HG03095 (cell line): ENCODE measurements at regions not wholly inside any gene's neighbourhood (a gene's known extent, or its start where the extent isn't known, plus 50 kb on each side); places are given as distances from the start of the nearest gene placed in this dataset.

Source experiments
- ATAC-seq: cut with Tn5 transposase; IDR thresholded peaks from one replicate; pipeline ENCODE4 v1.9.1; 2021; ENCODE audit warnings: moderate library complexity; ENCODE audit not compliant: unreplicated experiment

GRCh38 chr15:39320355-39320754 lies 260.5 kb upstream of the THBS1 start:
- no peak for ATAC-seq

GRCh38 chr15:39320886-39321285 lies 260.0 kb upstream of the THBS1 start:
- no peak for ATAC-seq

DNA sequence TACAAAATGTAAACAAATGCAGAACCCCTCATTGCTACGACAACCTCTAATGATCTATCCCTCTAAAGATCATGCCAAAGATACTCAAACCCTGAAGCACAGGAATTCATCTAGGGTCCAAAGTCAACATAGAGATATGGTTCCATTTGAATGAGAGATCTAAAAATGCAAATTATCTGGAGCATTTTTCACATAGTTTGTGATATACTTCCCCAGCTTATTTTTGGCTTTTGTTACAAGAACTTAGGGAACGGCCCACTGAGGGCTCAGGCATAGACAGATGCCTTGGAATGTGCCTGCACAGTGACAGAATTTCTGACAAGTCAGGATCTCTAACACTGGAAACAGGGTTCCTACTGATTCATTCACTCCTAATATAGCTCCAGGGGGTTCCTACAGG lies 258.9 kb upstream of the THBS1 start:
- ATAC-seq = no peak

DNA sequence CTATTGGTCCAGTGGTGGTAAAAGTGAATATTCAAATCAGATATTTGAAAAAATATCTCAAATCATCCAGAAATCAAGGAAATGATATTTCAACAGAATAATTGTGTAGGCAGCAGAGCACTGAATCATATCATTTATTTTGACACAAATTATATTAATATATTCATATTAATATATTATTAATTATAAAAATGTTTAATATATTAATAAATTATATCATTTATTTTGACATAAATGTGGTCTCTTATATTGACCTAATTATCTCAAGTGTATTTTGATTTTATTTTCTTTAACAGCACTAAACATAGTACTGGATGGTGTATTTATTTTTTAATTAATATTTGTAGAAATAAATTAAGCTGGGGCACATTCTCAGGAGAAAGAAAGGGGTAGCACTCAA lies 257.7 kb upstream of the THBS1 start:
- ATAC-seq = no peak

DNA sequence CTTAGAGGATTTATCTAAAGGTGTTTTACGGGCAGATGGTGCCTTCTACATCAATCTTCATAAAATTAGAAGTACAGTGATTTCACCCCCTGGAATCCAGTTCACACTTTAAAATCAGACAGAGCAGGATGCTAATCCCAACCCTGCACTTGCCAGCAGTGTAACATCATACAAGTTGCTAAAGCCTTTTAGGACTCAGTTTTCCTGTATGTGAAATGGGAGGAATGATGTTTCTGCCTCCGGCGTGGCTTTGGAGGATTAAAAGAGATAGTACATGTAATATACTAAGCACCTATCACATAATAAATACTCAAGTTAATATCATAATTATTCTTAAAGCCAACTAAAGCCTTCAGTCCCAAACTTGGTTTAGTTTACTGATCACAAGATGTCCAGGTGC lies 257.2 kb upstream of the THBS1 start:
- no peak for ATAC-seq

GRCh38 chr15:39326306-39326975 lies 254.4 kb upstream of the THBS1 start:
- no peak for ATAC-seq

DNA sequence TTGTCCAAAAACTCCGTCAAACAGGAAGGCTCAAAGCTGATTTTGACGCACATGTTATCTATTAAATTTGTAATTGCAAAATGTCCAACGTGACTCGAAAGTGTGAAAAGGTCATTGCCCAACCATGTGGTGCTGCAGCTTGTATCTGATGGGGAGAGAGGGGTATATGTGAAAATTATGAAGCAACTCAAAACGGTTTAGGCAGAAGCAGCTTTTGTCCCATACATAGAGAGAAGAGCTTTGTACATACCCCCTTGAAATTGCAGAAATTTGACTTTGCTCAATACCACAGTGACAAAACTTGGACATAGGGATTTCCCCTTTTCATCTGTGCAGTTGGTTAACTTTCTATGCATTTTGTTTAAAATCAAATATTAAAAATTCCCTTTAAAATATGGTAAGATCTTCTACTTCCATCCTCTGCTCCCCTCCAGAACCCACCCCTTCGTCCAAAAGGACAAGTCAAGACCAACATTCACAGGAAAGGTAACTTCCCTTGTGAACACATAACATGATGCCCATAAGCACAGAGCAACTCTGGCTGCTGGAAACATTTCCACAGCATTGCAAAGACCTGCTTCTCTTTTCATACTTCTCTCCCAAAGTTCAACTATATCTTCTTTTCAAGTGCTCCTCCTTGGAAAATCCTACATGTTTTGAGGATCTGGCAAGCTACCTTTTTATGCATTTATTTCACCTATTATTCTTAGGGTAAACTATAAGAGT lies 253.7 kb upstream of the THBS1 start:
- no peak for ATAC-seq

GRCh38 chr15:39330061-39330460 lies 250.8 kb upstream of the THBS1 start:
- no peak for ATAC-seq

- ATAC-seq = no peak
These were observed 249.3 kb upstream of the THBS1 start for GRCh38 chr15:39331584-39331983.

GRCh38 chr15:39332846-39333245 lies 248.0 kb upstream of the THBS1 start:
- no peak for ATAC-seq

GRCh38 chr15:39333393-39333792 lies 247.5 kb upstream of the THBS1 start:
- no peak for ATAC-seq

GRCh38 chr15:39333896-39334295 lies 247.0 kb upstream of the THBS1 start:
- no peak for ATAC-seq

- ATAC-seq = no peak
These were observed 244.0 kb upstream of the THBS1 start for GRCh38 chr15:39336926-39337325.

DNA sequence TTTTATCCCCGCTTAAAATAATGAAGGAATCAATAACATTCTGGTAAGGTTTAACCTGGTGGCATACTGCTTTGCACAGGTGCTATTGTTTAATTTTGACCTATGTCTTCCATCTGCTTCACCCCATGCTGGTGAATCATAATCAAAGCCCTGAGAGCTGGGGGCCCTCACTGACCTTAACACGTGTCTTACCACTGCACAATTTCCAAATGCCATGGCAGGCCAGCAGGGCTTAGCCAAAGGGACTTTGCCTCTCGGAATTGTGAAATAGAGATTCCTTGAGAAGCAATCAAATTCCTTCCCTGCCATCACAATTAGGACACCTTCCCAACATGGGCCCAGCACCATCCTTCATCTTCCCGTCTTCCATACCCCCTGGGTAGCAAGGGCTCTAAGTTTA lies 242.6 kb upstream of the THBS1 start:
- no peak for ATAC-seq

DNA sequence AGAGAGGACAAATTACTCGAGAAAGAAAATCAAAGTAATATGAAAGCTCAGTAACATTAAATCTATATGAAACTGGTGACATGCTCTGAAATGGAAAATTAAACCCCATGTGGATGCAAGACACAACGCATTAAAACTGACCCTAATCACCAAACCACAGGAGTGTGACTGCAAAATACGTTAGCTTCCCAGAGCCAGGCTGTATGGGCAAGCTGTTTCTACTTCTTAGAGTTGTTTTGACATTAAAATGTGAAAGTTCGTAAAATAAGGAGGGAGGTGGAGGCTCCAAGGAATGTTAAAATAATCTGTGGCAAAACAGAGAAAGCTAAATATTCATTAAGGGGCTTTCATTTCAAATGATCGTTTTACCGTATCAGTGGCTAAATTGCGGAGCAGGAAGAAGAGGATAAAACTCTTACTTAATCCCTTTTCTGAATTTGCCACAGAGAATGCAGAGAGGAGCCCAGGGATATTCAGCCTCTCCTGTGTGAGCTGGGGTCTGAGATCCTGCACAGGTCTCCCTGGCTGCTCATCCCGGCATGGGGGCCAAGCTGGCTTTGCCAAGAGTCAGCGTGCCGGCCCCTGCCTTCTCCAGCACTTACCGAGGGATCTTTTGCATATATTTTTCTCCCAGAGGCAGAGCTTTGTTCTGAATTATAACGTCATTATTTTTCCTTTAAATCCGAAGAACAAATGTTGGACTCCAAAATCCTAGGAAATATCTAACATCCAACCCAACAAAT lies 239.8 kb upstream of the THBS1 start:
- no peak for ATAC-seq

DNA sequence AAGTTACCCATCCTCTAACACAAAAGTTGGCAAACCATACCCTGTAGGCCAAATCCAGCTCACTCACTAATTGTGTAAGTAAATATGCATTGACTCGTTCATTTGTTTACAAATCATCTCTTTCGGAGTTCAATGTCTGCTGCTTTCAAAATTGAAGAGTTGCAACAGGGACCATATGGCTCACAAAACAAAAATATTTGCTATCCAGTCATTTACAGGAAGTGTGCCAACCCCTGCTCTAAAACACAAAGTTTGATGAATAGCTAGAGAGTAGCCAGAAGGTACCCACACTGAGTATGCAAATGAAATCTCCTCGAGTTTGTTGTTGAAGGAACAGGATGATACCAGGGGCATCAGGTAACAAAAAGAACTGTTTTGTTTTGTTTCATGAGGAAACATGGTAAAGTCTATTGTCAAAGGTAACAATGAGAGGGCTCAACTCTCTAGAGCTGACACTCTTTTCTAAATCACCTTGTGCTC lies 236.2 kb upstream of the THBS1 start:
- ATAC-seq = no peak

- no peak for ATAC-seq
These were observed 235.7 kb upstream of the THBS1 start for GRCh38 chr15:39345176-39345575.

DNA sequence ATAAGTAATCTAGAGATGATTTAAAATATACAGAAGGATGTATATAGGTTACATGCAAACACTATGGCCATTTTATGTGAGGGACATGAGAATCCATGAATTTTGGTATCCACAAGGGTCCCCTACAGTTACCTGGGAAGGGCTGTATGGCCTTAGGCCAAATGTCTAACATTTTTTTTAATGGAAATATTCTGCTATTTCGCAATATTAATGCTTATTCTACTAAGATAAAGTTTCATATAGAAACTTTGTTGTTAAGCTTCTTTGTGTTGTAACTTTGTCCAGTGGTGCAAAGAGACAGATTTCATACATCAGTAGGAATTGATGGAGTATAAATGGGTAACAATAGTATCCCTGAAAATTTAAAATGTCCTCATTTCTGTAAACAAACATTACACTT lies 233.4 kb upstream of the THBS1 start:
- no peak for ATAC-seq

- ATAC-seq = no peak
These were observed 230.1 kb upstream of the THBS1 start for GRCh38 chr15:39350785-39351184.

DNA sequence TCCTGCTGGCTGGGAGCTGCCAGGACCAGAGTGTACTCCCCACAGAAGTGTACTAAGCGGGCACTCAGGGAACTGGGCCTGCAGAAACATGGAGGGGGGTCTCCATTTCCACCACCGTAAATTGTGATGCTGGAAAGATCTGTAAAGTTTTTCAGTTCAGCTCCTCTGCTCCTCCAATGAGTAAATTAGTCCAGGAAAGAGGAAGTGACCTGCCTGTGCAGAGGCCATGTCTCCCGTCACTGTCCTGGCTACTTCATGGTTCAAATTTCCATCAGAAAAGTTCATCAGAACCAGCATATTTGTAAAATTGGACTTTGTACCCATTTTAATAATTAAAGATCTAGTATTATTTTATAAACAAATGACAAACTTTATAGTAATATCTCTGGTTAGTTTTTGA lies 226.7 kb upstream of the THBS1 start:
- no peak for ATAC-seq

- ATAC-seq = no peak
These were observed 223.2 kb upstream of the THBS1 start for GRCh38 chr15:39357480-39358268.
